Esophagus muscularis mucosa (tissue), 4 donors: ENCODE measurements at regions not wholly inside any gene's neighbourhood (a gene's known extent, or its start where the extent isn't known, plus 50 kb on each side); places are given as distances from the start of the nearest gene placed in this dataset.

Experiments used
- DNase-seq: peaks from one replicate; pipeline ENCODE4 v3.0.0-alpha.2; 2017; ENCODE audit errors: extremely low spot score
- H3K27ac ChIP-seq, 4 donors: fragments of 200-600 bp; sonication (generic); replicated peaks in 1 of 4; 1 replicate in 3 of 4; 2 replicates in 1 of 4; pipeline ENCODE4 v1.5.1; 2016 to 2019; ENCODE audit warnings: mild to moderate bottlenecking in 1 of 4
- H3K27me3 ChIP-seq, 4 donors: fragments of 200-600 bp; sonication (generic); one replicate each; pipeline versions ENCODE4 v1.5.1 to v1.6.0; 2016 to 2019
- H3K36me3 ChIP-seq, 4 donors: fragments of 200-600 bp; sonication (generic); one replicate each; pipeline ENCODE4 v1.5.1; 2016 to 2019
- H3K4me1 ChIP-seq, 4 donors: fragments of 200-600 bp; sonication (generic); one replicate each; pipeline ENCODE4 v1.5.1; 2016 to 2019
- H3K4me3 ChIP-seq, 4 donors: fragments of 200-600 bp; sonication (generic); 1 replicate in 2 of 4; 2 replicates in 2 of 4; pipeline ENCODE4 v1.5.1; 2016 to 2019; ENCODE audit warnings: mild to moderate bottlenecking in 4 of 4, moderate library complexity in 1 of 4
- H3K9me3 ChIP-seq, 4 donors: fragments of 200-600 bp; sonication (generic); 1 replicate in 3 of 4; 2 replicates in 1 of 4; pipeline ENCODE4 v1.5.1; 2016 to 2019
- EP300 ChIP-seq: sonication (generic); formaldehyde crosslinking; IDR thresholded peaks from one replicate; pipeline ENCODE4 v1.6.1; 2017; ENCODE audit warnings: antibody characterized with exemption
- POLR2A ChIP-seq: fragments of 450-650 bp; IDR thresholded peaks from one replicate; pipeline ENCODE4 v1.6.1; 2017; ENCODE audit warnings: antibody characterized with exemption, moderate library complexity, mild to moderate bottlenecking, low read depth
- POLR2AphosphoS5 ChIP-seq, 2 donors: sonication (generic); formaldehyde crosslinking; IDR thresholded peaks; one replicate each; pipeline ENCODE4 v1.6.1; 2017; ENCODE audit warnings: antibody characterized with exemption in 2 of 2
- WGBS: methylation state at CpG from one replicate; pipeline ENCODE4 v1.1.5; 2018; 5-methylcytosine and 5-hydroxymethylcytosine counted together
- intact Hi-C: fragments of 100-400 bp; cut with DNase I; formaldehyde crosslinking; loops from one replicate; pipeline ENCODE4 v1.15.1; 2023
- TF ChIP-seq, protein P1 (sequence below), 3 experiments: fragments of 200-600 bp in 2 of 3; fragments of 450-650 bp in 1 of 3; sonication (generic) in 2 of 3; IDR thresholded peaks; one replicate each; pipeline ENCODE4 v1.5.1; 2017 to 2019; ENCODE audit warnings: antibody characterized with exemption in 3 of 3, mild to moderate bottlenecking in 2 of 3, moderate library complexity in 1 of 3

DNA sequence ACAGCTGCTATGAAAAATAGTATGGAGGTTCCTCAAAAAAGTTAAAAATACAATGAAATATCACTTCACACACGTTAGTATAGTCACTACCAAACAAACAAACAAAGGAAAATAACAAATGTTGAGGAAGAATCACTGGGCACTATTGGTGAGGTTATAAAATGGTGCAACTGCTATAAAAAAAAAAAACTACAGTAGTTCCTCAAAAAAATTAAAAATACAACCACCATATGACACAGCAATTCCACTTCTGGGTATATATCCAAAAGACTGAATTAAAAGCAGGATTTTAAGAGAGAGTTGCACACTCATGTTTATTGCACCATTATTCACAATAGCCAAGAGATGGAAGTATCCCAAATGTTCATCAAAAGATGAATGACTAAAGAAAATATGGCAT lies 80.9 kb upstream of the POU3F3 start:
- no peaks in the 10 kb centered on the region for H3K27me3 ChIP-seq
- no peak overlapping the region for H3K4me3 ChIP-seq
- 27% methylated on average over 1 of the region's 1 CpG for WGBS
- TF ChIP-seq POLR2A: no peak
- TF ChIP-seq, protein P1, sequence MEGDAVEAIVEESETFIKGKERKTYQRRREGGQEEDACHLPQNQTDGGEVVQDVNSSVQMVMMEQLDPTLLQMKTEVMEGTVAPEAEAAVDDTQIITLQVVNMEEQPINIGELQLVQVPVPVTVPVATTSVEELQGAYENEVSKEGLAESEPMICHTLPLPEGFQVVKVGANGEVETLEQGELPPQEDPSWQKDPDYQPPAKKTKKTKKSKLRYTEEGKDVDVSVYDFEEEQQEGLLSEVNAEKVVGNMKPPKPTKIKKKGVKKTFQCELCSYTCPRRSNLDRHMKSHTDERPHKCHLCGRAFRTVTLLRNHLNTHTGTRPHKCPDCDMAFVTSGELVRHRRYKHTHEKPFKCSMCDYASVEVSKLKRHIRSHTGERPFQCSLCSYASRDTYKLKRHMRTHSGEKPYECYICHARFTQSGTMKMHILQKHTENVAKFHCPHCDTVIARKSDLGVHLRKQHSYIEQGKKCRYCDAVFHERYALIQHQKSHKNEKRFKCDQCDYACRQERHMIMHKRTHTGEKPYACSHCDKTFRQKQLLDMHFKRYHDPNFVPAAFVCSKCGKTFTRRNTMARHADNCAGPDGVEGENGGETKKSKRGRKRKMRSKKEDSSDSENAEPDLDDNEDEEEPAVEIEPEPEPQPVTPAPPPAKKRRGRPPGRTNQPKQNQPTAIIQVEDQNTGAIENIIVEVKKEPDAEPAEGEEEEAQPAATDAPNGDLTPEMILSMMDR (IDR thresholded peaks at IDR 0.05): no peak
- TF ChIP-seq EP300: no peak
- TF ChIP-seq POLR2AphosphoS5 (IDR thresholded peaks at IDR 0.05): no peak
- H3K27ac ChIP-seq: no peak overlapping the region
- DNase-seq: no peak
- intact Hi-C loops: no loop called here
- no peaks in the 10 kb centered on the region for H3K36me3 ChIP-seq
- H3K9me3 ChIP-seq: peaks cover 0 to 3% (median 0%) of the 10 kb centered on the region in 4 donors
- no peaks in the 10 kb centered on the region for H3K4me1 ChIP-seq

- intact Hi-C loops: no loop called here
- Histone ChIP-seq H3K27ac (no peak overlapping the region), H3K4me3 (no peak overlapping the region), H3K9me3 (peaks cover 0 to 3% (median 0%) of the 10 kb centered on the region in 4 donors), H3K36me3 (no peaks in the 10 kb centered on the region), H3K27me3 (no peaks in the 10 kb centered on the region), H3K4me1 (no peaks in the 10 kb centered on the region)
- TF ChIP-seq POLR2A (no peak), POLR2AphosphoS5 (IDR thresholded peaks at IDR 0.05) (no peak), EP300 (no peak)
- TF ChIP-seq, protein P1 (IDR thresholded peaks at IDR 0.05): no peak
- no peak for DNase-seq
- WGBS: 64% methylated on average over 3 of the region's 3 CpGs
These were observed 79.3 kb upstream of the POU3F3 start for GRCh38 chr2:104774631-104775030.

DNA sequence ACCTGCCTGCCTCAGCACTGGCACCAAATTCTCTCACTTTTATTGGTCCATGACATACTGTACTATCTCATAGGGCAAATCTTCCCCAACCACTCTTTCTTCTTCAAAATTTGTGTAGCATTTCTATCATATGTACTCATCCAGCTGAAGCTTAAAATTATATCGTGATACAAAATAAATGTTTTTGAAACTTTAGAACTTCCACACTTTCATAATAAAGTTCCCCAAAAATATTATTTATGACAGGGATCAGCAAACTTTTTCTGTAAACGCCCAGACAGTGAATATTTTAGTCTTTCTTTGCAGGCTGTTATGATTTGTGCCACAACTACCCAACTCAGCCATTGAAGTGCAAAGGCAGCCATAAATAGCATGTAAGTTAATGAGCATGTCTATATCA lies 76.2 kb upstream of the POU3F3 start:
- no peak for TF ChIP-seq POLR2A
- no peak for TF ChIP-seq EP300
- TF ChIP-seq, protein P1 (IDR thresholded peaks at IDR 0.05): no peak
- no peak for TF ChIP-seq POLR2AphosphoS5 (IDR thresholded peaks at IDR 0.05)
- Histone ChIP-seq H3K27me3 (no peaks in the 10 kb centered on the region), H3K36me3 (no peaks in the 10 kb centered on the region), H3K4me1 (no peaks in the 10 kb centered on the region), H3K9me3 (no peaks in the 10 kb centered on the region), H3K4me3 (no peak overlapping the region), H3K27ac (no peak overlapping the region)
- DNase-seq: no peak
- WGBS: 75% methylated on average over 2 of the region's 2 CpGs
- intact Hi-C loops: no loop called here

DNA sequence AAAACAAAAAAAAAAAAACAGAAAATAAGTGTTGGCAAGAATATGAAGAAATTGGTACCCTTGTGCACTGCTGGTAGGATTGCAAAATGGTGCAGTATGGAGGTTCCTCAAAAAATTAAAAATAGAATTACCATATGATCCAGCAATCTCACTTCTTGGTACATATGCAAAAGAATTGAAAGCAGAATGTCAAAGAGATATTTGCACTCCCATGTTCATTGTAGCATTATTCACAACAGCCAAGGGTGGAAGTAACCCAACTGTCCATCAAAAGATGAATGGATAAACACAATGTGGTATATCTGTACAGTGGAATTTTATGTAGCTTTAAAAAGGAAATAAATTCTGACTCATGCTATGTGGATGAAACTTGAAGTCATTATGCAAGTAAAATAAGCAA lies 72.8 kb upstream of the POU3F3 start:
- intact Hi-C loops: no loop called here
- H3K36me3 ChIP-seq: no peaks in the 10 kb centered on the region

GRCh38 chr2:104784264-104784663 lies 69.7 kb upstream of the POU3F3 start:
- Histone ChIP-seq H3K36me3 (no peaks in the 10 kb centered on the region), H3K4me1 (no peaks in the 10 kb centered on the region), H3K9me3 (no peaks in the 10 kb centered on the region), H3K27me3 (peaks cover 0 to 4% (median 0%) of the 10 kb centered on the region in 4 donors), H3K27ac (no peak overlapping the region), H3K4me3 (no peak overlapping the region)
- intact Hi-C loops: no loop called here
- 84% methylated on average over 3 of the region's 3 CpGs for WGBS
- TF ChIP-seq, protein P1 (IDR thresholded peaks at IDR 0.05): no peak
- TF ChIP-seq EP300 (no peak), POLR2AphosphoS5 (IDR thresholded peaks at IDR 0.05) (no peak), POLR2A (no peak)
- no peak for DNase-seq

More for the DNA sequence above, 72.8 kb upstream of the POU3F3 start:
- Histone ChIP-seq H3K4me3 (no peak overlapping the region), H3K9me3 (no peaks in the 10 kb centered on the region), H3K27me3 (no peaks in the 10 kb centered on the region), H3K4me1 (no peaks in the 10 kb centered on the region), H3K27ac (no peak overlapping the region)
- no peak for TF ChIP-seq POLR2AphosphoS5 (IDR thresholded peaks at IDR 0.05)
- no peak for TF ChIP-seq EP300
- TF ChIP-seq POLR2A: no peak
- TF ChIP-seq, protein P1 (IDR thresholded peaks at IDR 0.05): no peak
- no peak for DNase-seq
